Activated CD4-positive, alpha-beta memory T cell treated with anti-CD3 and anti-CD28 coated beads for 36 hours (primary cell): ENCODE measurements at regions not wholly inside any gene's neighbourhood (a gene's known extent, or its start where the extent isn't known, plus 50 kb on each side); places are given as distances from the start of the nearest gene placed in this dataset.
"Not testable (repeated sequence)": the region's sequence is repeated elsewhere in the genome, so short reads cannot be mapped to it uniquely, and the experiment has no call there.

Experiments used
- CTCF ChIA-PET: fragments of 350-600 bp; sonication (Branson Sonifier 250); formaldehyde crosslinking; loops from one replicate; lab custom pipeline; 2021; ENCODE audit warnings: antibody characterized with exemption, inconsistent platforms; lab: Charles Lee
- POLR2A ChIA-PET: fragments of 350-600 bp; sonication (Branson Sonifier 250); formaldehyde crosslinking; loops from one replicate; lab custom pipeline; 2021; ENCODE audit warnings: antibody characterized with exemption; lab: Charles Lee
- DNase-seq: peaks from one replicate; pipeline ENCODE4 v3.0.0-alpha.2; 2020
- H3K27ac Mint-ChIP-seq: one replicate; pipeline ENCODE4 v1.8.0; 2021; ENCODE audit warnings: mixed read lengths
- H3K27me3 Mint-ChIP-seq: one replicate; pipeline ENCODE4 v1.8.0; 2021; ENCODE audit warnings: mixed read lengths
- H3K36me3 Mint-ChIP-seq: one replicate; pipeline ENCODE4 v1.8.0; 2021; ENCODE audit warnings: mixed read lengths
- H3K4me1 Mint-ChIP-seq: one replicate; pipeline ENCODE4 v1.8.0; 2021; ENCODE audit warnings: low read depth, mixed read lengths
- H3K4me3 Mint-ChIP-seq: one replicate; pipeline ENCODE4 v1.8.0; 2021; ENCODE audit warnings: mild to moderate bottlenecking, mixed read lengths
- H3K9me3 Mint-ChIP-seq: one replicate; pipeline ENCODE4 v1.8.0; 2021; ENCODE audit warnings: mixed read lengths
- intact Hi-C: fragments of 100-400 bp; cut with micrococcal nuclease; formaldehyde crosslinking; loops from one replicate; pipeline ENCODE4 v1.15.1; 2023

- intact Hi-C loops: loop anchor here (1.0 to 2.0 kb wide), 2 partner anchors 12 to 155 kb away; no protein-coding TSS in a partner anchor
- H3K27ac Mint-ChIP-seq: peak overlapping the region; percentile 98
- peak; percentile 95 for DNase-seq
- ChIA-PET POLR2A (interaction anchor here (0.9 to 3.9 kb wide), 8 partner anchors 11 to 257 kb away, joined by 3 to 42 read pairs (median 3); partner anchors contain the start of gene ZNF267), CTCF (interaction anchor here (1.0 to 2.9 kb wide), 5 partner anchors 11 to 254 kb away, joined by 3 to 13 read pairs (median 5); partner anchors contain the start of gene ARMC5)
- H3K4me3 Mint-ChIP-seq: peak overlapping the region; percentile 99
- no peaks in the 10 kb centered on the region for H3K27me3 Mint-ChIP-seq
- no peaks in the 10 kb centered on the region for H3K9me3 Mint-ChIP-seq
- H3K36me3 Mint-ChIP-seq: peaks cover 38% of the 10 kb centered on the region
- peaks cover 43% of the 10 kb centered on the region for H3K4me1 Mint-ChIP-seq
These were observed 160.3 kb upstream of the ZNF267 start for GRCh38 chr16:31713071-31713944.

- POLR2A ChIA-PET: interaction anchor here (1.1 to 3.9 kb wide), 4 partner anchors 12 to 159 kb away, joined by 3 to 42 read pairs (median 7); partner anchors contain the start of gene ZNF267
- Mint-ChIP-seq H3K4me1 (peaks cover 43% of the 10 kb centered on the region), H3K4me3 (peak overlapping the region; percentile 99)
These were observed 159.4 kb upstream of the ZNF267 start for GRCh38 chr16:31713945-31714902.

GRCh38 chr16:31714903-31715504 lies 158.6 kb upstream of the ZNF267 start:
- Mint-ChIP-seq H3K4me1 (peaks cover 43% of the 10 kb centered on the region), H3K27me3 (no peaks in the 10 kb centered on the region), H3K27ac (peak overlapping the region; percentile 98), H3K36me3 (peaks cover 45% of the 10 kb centered on the region), H3K9me3 (peaks cover 3% of the 10 kb centered on the region), H3K4me3 (peak overlapping the region; percentile 99)
- intact Hi-C loops: loop anchor here (5.0 kb wide), 1 partner anchor 258 kb away; the partner anchor contains the start of gene ARMC5
- POLR2A ChIA-PET: interaction anchor here (1.1 to 3.9 kb wide), 2 partner anchors 12 to 154 kb away, joined by 3 to 42 read pairs; no protein-coding TSS in a partner anchor
- peak; percentile 60 for DNase-seq
- CTCF ChIA-PET: interaction anchor here (1.2 to 2.9 kb wide), 5 partner anchors 10 to 255 kb away, joined by 3 to 13 read pairs (median 3); partner anchors contain the start of gene ARMC5

More at GRCh38 chr16:31713945-31714902, 159.4 kb upstream of the ZNF267 start:
- peak overlapping the region; percentile 98 for H3K27ac Mint-ChIP-seq
- intact Hi-C loops: loop anchor here (1.0 to 2.0 kb wide), 2 partner anchors 13 to 155 kb away; no protein-coding TSS in a partner anchor
- CTCF ChIA-PET: interaction anchor here (0.6 to 2.9 kb wide), 8 partner anchors 10 to 254 kb away, joined by 3 to 13 read pairs (median 3); partner anchors contain the start of gene ARMC5
- peaks cover 44% of the 10 kb centered on the region for H3K36me3 Mint-ChIP-seq
- DNase-seq: peak; percentile 46
- H3K27me3 Mint-ChIP-seq: no peaks in the 10 kb centered on the region
- no peaks in the 10 kb centered on the region for H3K9me3 Mint-ChIP-seq

DNA sequence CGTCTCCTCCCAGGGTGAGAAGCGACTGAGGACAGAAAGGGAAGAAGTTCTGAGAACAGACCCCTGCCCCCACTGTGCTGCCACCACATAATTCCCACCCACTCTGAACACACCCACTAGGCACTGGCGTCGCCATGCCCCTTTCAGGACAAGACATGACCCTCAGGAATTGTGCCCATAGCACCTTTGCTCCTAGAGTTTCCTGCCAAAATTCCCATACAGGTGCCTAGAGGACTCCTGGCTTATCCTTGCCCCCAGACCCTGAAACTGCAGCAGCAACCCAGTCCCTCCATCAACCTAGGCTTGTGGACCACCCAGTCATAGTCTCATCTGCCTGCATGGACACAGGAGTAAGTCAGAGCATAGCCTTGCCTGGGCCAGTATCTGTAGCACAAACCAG lies 157.7 kb upstream of the ZNF267 start:
- DNase-seq: no peak
- POLR2A ChIA-PET: no interaction called here

GRCh38 chr16:31718998-31719397 lies 154.6 kb upstream of the ZNF267 start:
- H3K36me3 Mint-ChIP-seq: peaks cover 66% of the 10 kb centered on the region
- no peak overlapping the region for H3K4me3 Mint-ChIP-seq
- ChIA-PET POLR2A (no interaction called here), CTCF (no interaction called here)
- H3K27me3 Mint-ChIP-seq: no peaks in the 10 kb centered on the region
- peaks cover 36% of the 10 kb centered on the region for H3K4me1 Mint-ChIP-seq
- intact Hi-C loops: loop anchor here (5.0 kb wide), 1 partner anchor 262 kb away; the partner anchor contains the start of gene ARMC5
- H3K9me3 Mint-ChIP-seq: peaks cover 16% of the 10 kb centered on the region
- no peak for DNase-seq
- no peak overlapping the region for H3K27ac Mint-ChIP-seq

More for the DNA sequence above, 157.7 kb upstream of the ZNF267 start:
- no peak overlapping the region for H3K27ac Mint-ChIP-seq
- intact Hi-C loops: loop anchor here (5.0 kb wide), 1 partner anchor 259 kb away; the partner anchor contains the start of gene ARMC5
- CTCF ChIA-PET: interaction anchor here (1.2 to 1.3 kb wide), 2 partner anchors 15 to 153 kb away, joined by 3 to 5 read pairs; no protein-coding TSS in a partner anchor
- peaks cover 8% of the 10 kb centered on the region for H3K9me3 Mint-ChIP-seq
- H3K4me3 Mint-ChIP-seq: no peak overlapping the region
- H3K27me3 Mint-ChIP-seq: no peaks in the 10 kb centered on the region
- H3K4me1 Mint-ChIP-seq: peaks cover 48% of the 10 kb centered on the region
- H3K36me3 Mint-ChIP-seq: peaks cover 48% of the 10 kb centered on the region

GRCh38 chr16:31727553-31727952 lies 146.1 kb upstream of the ZNF267 start:
- peaks cover 8% of the 10 kb centered on the region for H3K4me1 Mint-ChIP-seq
- intact Hi-C loops: no loop called here
- H3K9me3 Mint-ChIP-seq: peaks cover 59% of the 10 kb centered on the region
- no peak overlapping the region for H3K4me3 Mint-ChIP-seq
- H3K27ac Mint-ChIP-seq: no peak overlapping the region
- no peaks in the 10 kb centered on the region for H3K27me3 Mint-ChIP-seq
- H3K36me3 Mint-ChIP-seq: peaks cover 81% of the 10 kb centered on the region
- ChIA-PET CTCF (no interaction called here), POLR2A (no interaction called here)
- DNase-seq: no peak

DNA sequence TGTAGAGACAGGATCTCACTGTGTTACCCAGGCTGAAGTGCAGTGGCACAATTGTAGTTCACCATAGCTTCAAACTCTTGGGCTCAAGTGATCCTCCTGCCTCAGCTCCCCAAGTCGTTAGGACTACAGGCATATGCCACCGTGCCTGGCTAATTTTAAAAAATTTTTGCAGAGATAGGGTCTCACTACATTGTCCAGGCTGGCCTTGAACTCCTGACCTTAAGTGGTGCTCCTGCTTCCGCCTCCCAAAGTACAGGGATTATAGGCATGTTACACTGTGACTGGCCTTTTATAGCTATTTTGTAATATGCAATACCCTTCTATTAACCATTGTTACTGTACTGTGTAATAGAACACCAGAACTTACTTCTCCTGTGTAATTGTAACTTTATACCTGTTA lies 139.3 kb upstream of the ZNF267 start:
- Mint-ChIP-seq H3K27me3 (no peaks in the 10 kb centered on the region), H3K9me3 (peaks cover 68% of the 10 kb centered on the region), H3K4me3 (no peak overlapping the region), H3K4me1 (no peaks in the 10 kb centered on the region), H3K27ac (no peak overlapping the region), H3K36me3 (peaks cover 86% of the 10 kb centered on the region)
- POLR2A ChIA-PET: no interaction called here
- no peak for DNase-seq
- CTCF ChIA-PET: no interaction called here
- intact Hi-C loops: no loop called here

GRCh38 chr16:31745098-31745497 lies 128.5 kb upstream of the ZNF267 start:
- POLR2A ChIA-PET, H3K4me1 Mint-ChIP-seq, DNase-seq, H3K27ac Mint-ChIP-seq, H3K4me3 Mint-ChIP-seq, intact Hi-C loops, H3K27me3 Mint-ChIP-seq: not testable (repeated sequence)
- Mint-ChIP-seq H3K36me3 (peaks cover 92% of the 10 kb centered on the region), H3K9me3 (peaks cover 92% of the 10 kb centered on the region)
- CTCF ChIA-PET: interaction anchor here (1.0 to 1.3 kb wide), 2 partner anchors 34 to 196 kb away, joined by 3 read pairs; no protein-coding TSS in a partner anchor

- CTCF ChIA-PET: no interaction called here
- peaks cover 91% of the 10 kb centered on the region for H3K9me3 Mint-ChIP-seq
- no peak overlapping the region for H3K4me3 Mint-ChIP-seq
- POLR2A ChIA-PET: no interaction called here
- no peak overlapping the region for H3K27ac Mint-ChIP-seq
- peaks cover 91% of the 10 kb centered on the region for H3K36me3 Mint-ChIP-seq
- DNase-seq: no peak
- intact Hi-C loops: no loop called here
- no peaks in the 10 kb centered on the region for H3K4me1 Mint-ChIP-seq
- H3K27me3 Mint-ChIP-seq: no peaks in the 10 kb centered on the region
These were observed 127.7 kb upstream of the ZNF267 start for GRCh38 chr16:31745900-31746299.

DNA sequence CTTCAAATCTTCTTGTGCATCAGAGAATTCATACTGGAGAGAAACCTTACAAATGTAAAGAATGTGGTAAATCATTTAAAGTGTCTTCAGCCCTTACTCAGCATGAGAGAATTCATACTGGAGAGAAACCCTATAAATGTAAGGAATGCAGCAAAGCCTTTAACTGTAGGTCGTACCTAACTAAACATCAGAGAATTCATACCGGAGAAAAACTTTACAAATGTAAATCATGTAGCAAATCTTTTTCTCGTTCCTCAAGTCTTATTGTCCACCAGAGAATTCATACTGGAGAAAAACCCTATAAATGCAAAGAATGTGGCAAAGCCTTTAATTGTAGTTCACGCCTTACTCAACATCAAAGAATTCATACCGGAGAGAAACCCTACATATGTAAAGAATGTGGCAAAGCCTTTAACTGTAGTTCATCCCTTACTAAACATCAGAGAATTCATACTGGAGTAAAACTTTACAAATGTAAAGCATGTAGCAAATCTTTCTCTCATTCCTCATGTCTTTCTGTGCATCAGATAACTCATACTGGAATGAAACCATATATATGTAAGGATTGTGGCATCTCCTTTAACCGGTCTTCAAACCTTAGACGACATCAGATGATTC lies 118.5 kb upstream of the ZNF267 start:
- Mint-ChIP-seq H3K27me3 (no peaks in the 10 kb centered on the region), H3K4me1 (no peaks in the 10 kb centered on the region), H3K36me3 (peaks cover 83% of the 10 kb centered on the region), H3K4me3 (no peak overlapping the region), H3K9me3 (peaks cover 84% of the 10 kb centered on the region), H3K27ac (no peak overlapping the region)
- DNase-seq: no peak
- ChIA-PET CTCF (no interaction called here), POLR2A (no interaction called here)
- intact Hi-C loops: no loop called here
